Umbilical cord (tissue), 1 donor: ENCODE measurements at regions not wholly inside any gene's neighbourhood (a gene's known extent, or its start where the extent isn't known, plus 50 kb on each side); places are given as distances from the start of the nearest gene placed in this dataset.

Experiments used
- DNase-seq: peaks from one replicate; pipeline ENCODE4 v3.0.0-alpha.2; 2015; ENCODE audit warnings: low spot score

DNA sequence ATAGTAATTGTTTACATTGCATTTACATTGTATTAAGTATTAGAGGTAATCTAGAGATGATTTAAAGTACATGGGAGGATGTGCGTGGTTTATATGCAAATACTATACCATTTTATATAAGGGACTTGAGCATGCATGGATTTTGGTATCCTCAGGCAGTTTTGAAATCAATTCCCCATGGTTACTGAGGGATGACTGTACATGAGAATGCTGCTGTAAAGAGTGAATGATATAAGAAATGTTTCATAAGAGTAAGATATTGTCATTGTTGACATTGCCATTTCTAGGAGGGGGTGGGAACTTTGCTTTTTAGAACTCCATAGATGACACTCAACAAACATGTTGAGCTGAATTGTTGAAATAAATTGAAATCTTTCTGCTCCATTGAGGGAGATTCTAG is 185.0 kb downstream of the SEMA6A start:
- DNase-seq, result no peak

GRCh38 chr5:116388564-116389258 is 185.9 kb downstream of the SEMA6A start:
- no peak for DNase-seq

GRCh38 chr5:116387738-116388137 is 186.9 kb downstream of the SEMA6A start:
- no peak for DNase-seq

- DNase-seq, result no peak
Observed at GRCh38 chr5:116386633-116387032, 188.0 kb downstream of the SEMA6A start.

DNA sequence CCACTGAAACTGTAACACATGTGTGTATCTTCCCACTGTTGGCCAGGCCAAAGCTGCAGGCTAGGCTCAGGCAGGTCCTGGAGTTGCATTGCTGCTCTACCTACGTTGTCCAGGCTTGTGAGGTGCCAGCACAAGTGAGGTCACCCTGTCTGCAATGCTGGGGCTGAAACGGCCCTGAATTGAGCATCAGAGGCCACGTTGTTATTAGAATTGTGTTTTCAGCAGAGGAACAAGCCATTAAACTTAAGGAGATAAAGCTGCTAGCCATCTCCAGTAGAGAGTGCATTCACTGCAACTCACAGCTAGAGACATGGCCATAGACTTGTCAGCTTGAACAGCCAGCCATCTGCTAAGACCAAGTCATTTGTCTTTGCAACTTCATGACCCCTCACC is 191.8 kb downstream of the SEMA6A start:
- no peak for DNase-seq

DNA sequence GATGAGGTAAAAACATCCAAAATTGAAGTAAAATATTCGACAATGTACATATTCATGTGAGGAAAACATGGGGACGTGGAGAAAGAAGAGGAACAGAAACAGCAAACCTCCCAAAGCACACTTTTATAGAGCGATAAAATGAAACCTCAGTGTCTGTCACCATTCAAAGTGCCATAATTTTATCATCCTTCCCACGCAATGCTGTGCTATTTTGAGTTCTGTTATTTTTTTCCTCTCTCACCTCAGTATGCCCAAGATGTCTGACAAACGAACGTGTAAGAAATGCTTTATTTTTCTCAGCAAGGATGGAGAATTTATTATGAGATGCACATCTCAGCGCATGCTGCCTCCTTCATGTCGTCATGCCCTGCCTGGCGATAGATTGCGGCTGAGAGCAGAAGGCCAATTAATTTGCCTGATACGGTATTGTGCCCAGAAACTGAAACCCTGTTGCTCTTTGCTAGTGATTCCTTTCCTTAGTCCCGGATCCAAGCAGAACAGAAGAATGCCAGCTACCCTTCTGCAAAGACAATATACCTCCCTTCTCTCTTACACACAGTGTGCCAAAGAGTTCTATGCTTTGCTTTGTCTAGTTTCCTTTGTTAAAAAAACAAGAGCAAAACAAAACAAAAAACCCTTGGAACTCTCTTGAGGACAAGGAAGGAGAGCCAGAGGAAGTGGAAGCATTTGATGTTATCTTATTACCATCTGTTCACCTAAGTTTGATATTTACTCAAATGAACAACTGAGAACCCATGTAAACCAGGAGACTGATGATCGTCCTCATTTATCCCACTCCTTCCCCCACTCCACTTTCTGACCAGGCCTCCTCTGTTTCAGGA is 192.4 kb downstream of the SEMA6A start:
- DNase-seq, result no peak

- DNase-seq, result no peak
Observed at GRCh38 chr5:116381201-116381600, 193.4 kb downstream of the SEMA6A start.

DNA sequence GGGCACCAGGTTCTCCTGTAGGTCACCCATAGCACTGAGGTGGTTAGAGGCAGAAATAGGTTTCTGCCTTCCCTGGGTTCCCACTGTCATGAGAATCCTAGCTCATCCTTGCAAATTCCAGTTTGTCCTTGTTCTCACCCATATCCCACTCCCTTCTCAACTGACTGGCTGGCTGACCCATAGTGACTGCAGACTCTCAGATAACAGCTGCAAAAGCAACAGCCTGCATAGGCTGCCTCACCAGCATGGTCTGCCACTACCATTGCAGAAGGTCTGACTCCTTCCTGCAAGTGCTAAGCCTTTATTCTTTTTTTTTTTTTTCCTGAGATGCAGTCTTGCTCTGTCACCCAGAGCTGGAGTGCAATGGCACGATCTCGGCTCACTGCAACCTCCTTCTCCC is 194.0 kb downstream of the SEMA6A start:
- DNase-seq, result no peak

DNA sequence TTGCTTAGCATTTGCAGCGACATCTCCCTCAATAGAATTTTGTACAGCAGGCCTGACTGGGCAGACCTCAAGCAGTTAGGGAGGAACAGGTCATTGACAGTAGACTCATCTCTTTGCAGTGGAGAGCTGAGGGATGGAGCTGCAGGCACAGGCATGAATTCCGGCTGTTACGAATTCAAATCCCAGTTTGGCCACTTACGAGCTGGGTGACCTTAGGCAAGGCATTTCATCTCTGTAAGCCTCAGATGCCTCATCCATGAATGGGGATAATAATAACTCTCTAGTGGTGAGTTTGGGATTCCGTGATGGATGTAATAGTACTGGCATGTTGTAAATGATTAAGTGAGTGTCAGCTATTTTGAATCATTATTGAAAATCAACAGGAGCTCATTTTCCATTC is 195.3 kb downstream of the SEMA6A start:
- DNase-seq, result no peak

DNA sequence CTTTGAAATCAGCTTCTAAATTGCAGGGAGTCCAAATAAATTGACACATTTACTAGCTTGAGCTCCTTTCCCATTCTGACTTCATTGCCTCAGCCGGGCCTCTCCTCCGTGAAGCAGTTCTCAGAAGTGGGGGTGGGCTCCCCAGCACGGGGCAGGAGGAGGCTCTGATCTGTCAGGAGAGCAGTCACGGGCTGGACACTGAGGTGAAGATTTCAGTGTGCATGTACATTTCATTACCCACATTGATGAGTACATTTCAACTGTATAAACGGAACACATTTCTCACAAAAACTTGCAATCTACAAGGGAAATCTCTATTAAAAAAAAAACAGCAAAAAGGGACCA is 195.9 kb downstream of the SEMA6A start:
- DNase-seq, result no peak

GRCh38 chr5:116378007-116378776 is 196.4 kb downstream of the SEMA6A start:
- no peak for DNase-seq

GRCh38 chr5:116377276-116378006 is 197.2 kb downstream of the SEMA6A start:
- no peak for DNase-seq

- DNase-seq, result no peak
Observed at GRCh38 chr5:116375926-116376325, 198.7 kb downstream of the SEMA6A start.

DNA sequence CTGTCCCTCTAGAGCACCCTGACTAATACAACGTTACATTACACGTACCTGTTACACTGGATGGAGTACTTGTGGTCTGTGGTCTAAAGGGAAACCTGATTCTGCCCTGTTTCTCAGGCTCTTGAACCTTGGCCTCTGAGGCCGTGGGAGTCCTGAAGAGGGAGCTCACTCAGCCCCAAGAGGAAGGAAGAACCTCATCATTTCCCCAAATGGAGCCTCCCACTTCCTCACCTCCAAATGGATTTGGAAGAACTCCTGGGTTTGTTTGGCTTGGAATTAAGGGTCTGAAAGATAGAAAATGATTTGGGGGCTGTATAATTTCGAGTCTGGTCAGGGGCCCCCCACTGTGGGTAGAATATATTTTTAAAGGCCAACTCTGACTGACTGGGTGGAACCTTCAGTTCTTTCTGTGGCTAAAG is 200.2 kb downstream of the SEMA6A start:
- no peak for DNase-seq

- DNase-seq, result no peak
Observed at GRCh38 chr5:116372931-116373597, 201.6 kb downstream of the SEMA6A start.

DNA sequence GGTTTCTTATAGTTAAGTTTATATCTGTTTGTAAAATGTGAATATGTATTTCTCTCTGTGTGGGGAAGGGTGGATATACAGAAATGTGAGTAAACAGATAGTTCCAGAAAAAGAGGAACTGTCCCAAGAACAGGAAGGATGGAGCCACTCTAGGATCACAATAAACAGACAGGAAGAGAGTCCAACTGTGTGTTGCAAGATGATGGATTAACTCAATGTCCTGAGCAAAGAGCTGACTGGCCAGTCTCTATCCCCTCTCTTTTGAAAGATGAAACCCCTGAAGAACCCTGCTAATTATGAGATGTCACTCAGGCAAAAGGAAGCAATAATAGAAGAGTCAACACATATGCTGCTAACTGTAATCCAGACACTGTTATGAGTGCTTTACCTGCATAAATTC is 202.7 kb downstream of the SEMA6A start:
- no peak for DNase-seq

DNA sequence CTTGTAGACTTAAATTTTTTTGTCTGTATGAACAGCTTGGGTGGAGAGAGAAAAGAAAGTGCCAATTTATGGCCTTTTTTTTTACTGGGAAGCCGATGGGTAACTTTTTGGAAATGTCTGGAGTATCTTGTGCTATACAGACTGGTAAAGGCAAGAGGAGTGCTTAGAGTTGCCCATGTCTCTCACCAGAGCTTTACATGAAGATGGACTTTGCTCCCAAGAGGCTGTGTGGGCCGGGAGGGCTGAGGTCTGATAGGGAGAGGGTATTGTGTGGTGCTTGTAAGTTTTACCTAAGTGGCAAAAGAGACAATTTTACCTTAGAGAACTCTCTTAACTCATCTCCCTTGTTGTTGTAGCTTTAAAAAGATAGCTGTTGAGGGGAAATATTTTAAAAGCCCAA is 203.2 kb downstream of the SEMA6A start:
- no peak for DNase-seq

- no peak for DNase-seq
Observed at GRCh38 chr5:116370886-116371285, 203.7 kb downstream of the SEMA6A start.

- DNase-seq, result no peak
Observed at GRCh38 chr5:116370149-116370548, 204.5 kb downstream of the SEMA6A start.

DNA sequence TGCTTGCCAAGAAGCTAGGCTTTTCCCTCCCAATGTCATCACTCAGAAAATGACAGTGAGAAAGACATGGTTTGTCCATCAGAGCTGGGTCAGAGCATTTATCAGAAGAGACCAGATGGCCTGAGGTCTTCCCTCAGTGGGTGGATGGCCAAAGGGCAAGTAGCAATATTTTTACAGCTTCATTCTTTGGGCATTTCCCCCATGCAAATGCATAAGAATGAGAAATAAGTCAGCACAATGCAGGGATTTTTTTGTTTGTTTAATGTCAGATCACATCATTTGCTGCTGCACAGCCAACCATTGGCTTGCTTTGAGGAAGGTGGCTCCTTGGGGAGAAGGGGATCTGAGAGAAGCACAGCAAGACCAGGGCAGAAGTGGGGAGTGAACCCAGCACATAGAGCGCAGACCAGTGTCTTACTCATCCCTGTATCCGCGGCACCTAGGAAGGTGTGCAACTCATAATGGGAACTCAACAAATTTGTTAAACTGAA is 209.6 kb downstream of the SEMA6A start:
- no peak for DNase-seq

- no peak for DNase-seq
Observed at GRCh38 chr5:116363780-116364179, 210.8 kb downstream of the SEMA6A start.
